ENCODE measurements at regions not wholly inside any gene's neighbourhood (a gene's known extent, or its start where the extent isn't known, plus 50 kb on each side); places are given as distances from the start of the nearest gene placed in this dataset.

DNA sequence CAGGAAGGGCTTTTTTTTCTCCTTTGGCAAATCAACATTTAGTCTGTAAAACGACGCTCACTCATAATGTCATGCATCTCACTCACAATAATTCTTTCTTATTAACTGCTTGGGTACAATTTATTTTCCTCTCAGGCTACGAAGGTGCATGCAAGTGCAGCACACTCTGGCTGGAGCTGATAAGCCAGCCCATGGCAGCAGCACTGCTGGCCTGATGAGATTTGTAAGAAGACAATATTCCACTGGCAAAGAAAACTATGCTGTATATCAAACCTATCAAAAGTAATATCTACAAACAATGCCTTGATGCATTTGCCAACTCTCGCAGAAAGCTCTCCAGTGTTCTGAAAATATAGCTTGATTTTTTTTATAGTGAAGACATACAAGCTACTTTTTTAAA, 170.0 kb upstream of the PHF14 start:
- no peak for DNase-seq (ENCODE audit: low read depth)
- in situ Hi-C loops (cut with HindIII; ENCODE audit: low pct_unique_long_range_greater_than_20kb, low sequenced_read_pairs) = no loop called here

DNA sequence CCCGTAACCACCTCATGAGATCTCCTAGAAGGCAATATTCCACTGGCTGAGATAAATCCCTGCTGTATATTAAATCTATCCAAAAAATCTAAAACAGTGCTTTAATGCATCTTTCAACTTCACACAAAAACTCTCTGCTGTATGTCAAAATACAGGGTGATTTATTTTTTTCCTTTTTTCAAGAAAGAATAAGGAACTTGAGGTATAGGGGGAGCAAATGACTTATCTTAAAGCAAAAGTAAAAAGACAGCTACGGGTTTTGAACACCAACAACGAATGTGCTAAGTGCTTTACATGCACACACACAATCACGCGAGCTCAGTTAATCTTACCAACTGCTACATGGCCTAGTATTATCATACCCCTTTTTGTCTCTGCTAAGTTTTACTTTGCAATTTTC, 168.9 kb upstream of the PHF14 start:
- DNase-seq (ENCODE audit: low read depth) = no peak
- in situ Hi-C loops (cut with HindIII; ENCODE audit: low pct_unique_long_range_greater_than_20kb, low sequenced_read_pairs) = no loop called here

DNA sequence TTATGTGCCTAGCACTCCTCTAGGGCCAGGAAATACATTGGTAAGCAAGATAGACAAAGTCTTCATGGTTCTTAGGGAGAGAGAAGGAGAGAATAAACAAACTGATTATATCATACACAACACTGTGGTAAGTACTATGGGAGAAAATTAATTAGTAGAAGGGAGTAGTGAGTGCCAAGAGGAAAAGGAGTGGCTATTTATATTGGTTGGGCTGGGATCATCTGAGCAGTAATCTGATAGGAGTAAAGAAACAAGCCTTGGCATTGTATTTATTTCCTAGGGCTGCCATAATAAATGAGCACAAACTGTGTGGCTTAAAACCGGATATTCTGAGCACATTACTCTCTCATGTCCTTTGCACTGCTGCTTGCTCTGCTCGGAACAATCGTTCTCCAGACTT, 158.1 kb upstream of the PHF14 start:
- DNase-seq (ENCODE audit: low read depth) = no peak
- in situ Hi-C loops (cut with HindIII; ENCODE audit: low pct_unique_long_range_greater_than_20kb, low sequenced_read_pairs) = no loop called here

DNA sequence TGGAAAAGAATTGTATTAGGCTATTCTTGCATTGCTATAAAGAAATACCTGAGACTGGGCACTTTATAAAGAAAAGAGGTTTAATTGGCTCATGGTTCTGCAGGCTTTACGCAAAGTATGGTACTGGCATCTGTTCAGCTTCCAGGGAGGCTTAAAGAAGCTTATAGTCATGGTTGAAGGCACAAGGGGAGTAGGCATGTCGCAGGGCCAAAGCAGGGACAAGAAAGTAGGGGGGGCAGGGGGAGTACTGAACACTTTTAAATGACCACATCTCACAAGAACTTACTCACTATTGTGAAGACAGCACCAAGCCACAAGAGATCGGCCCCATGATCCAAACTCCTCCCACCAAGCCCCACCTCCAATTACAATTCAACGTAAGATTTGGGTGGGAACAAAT, 152.5 kb upstream of the PHF14 start:
- no peak for DNase-seq (ENCODE audit: low read depth)
- in situ Hi-C loops (cut with HindIII; ENCODE audit: low pct_unique_long_range_greater_than_20kb, low sequenced_read_pairs) = no loop called here

DNA sequence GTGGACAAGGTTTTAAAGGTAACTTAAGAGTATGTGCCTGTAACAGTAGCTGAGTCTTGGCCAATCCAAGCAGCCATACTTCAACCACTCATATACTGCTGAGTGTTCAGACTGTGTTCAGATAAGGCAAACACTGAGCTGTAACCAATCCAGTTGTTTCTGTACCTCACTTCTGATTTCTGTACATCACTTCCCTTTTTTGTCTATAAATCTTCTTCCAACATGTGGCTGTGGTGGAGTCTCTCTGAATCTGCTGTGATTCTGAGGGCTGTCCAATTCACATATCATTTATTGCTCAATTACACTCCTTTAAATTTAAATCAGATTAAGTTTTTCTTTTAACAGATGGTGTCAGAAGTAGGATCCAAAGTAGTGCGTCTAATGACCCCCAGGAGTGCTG, 149.5 kb upstream of the PHF14 start:
- DNase-seq (ENCODE audit: low read depth) = no peak
- in situ Hi-C loops (cut with HindIII; ENCODE audit: low pct_unique_long_range_greater_than_20kb, low sequenced_read_pairs) = no loop called here

DNA sequence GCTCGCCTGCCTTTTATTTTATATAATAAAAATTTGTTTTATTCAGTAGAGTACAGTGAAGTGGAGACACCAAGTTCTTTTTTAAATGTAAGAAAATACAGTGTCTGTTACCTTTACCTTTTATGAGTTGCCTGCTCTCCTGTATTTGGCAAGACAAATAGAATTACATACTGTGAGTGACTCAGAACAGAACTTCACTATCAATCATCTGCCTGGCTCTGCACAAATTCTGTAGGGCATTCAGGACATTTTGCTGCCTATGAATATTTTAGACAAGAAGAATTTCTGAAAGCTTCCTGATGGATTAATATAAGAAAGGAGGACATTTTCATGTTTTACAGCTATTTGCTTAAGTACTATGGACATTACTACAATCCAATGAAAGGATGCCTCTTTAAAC, 135.4 kb upstream of the PHF14 start:
- in situ Hi-C loops (cut with HindIII; ENCODE audit: low pct_unique_long_range_greater_than_20kb, low sequenced_read_pairs) = no loop called here
- no peak for DNase-seq (ENCODE audit: low read depth)

DNA sequence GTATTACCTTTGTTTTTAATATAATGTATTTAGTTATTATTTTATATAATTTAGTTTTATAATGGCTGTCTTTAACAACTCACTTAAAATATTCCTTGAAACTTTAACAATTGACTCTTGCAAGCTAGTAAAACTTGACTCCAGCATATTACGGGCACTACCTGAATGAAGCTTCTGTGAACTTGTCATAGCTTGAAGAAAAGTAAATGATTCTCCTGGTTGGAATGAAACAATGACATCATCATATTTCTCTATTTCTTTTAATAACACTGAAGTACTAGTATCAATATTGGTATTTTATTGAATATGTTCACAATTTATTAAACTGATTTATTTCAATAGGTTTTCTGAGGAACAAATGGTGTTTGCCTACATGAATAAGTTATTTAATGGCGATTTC, 128.4 kb upstream of the PHF14 start:
- DNase-seq (ENCODE audit: low read depth) = no peak
- in situ Hi-C loops (cut with HindIII; ENCODE audit: low pct_unique_long_range_greater_than_20kb, low sequenced_read_pairs) = no loop called here

DNA sequence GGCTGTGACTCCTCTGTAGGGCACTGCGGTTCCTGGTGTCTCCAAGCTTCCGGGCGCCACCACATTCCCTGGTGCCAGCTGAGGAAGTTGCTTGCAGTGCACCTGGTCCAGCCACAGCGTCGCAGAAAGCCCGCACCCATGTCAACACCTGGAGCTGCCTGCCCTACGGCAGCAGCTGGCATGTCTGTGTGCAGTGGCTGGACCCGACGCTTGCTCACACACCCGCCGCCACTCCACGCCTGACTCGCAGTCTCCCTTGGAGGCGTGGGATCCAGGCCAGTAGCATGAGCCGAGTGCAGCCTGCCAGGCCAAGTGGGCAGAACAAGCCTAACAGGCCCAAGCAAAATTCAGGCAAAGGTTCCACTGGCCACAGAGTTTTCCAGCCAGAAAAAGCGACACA, 118.1 kb upstream of the PHF14 start:
- no peak for DNase-seq (ENCODE audit: low read depth)
- in situ Hi-C loops (cut with HindIII; ENCODE audit: low pct_unique_long_range_greater_than_20kb, low sequenced_read_pairs) = no loop called here

DNA sequence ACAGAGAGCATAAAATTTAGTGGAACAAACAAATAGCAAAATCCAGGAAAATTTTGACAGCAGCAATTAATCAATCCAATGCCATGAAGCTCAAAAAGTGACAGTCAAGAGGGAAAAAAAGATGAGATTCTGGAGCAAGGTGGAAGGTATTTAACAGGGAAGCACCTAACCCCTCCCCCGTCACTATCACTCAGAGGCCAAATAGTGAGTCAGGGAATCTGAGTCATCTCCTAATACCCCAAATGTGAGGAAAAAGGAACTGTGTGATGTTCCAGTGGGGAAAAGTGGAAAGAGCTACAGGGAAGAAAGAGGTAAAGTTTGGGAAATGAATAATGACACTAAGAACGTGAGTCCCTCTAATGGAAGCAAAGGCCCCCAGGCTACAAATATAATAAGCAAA, 113.2 kb upstream of the PHF14 start:
- no peak for DNase-seq (ENCODE audit: low read depth)
- in situ Hi-C loops (cut with HindIII; ENCODE audit: low pct_unique_long_range_greater_than_20kb, low sequenced_read_pairs) = no loop called here

DNA sequence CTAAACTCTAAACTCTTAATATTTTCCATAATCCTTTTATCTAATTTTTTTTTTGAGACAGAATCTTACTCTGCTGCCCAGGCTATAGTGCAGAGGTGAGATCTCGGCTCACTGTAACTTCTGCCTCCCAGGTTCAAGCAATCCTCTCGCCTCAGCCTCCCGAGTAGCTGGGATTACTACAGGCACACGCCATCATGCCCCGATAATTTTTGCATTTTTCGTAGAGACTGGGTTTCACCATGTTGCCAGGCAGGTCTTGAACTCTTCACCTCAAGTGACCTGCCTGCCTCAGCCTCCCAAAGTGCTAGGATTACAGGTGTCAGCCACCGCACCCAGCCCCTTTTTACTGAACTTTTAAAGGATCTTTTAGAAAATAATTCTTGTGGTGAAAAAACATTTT, 110.2 kb upstream of the PHF14 start:
- no peak for DNase-seq (ENCODE audit: low read depth)
- in situ Hi-C loops (cut with HindIII; ENCODE audit: low pct_unique_long_range_greater_than_20kb, low sequenced_read_pairs) = no loop called here

DNA sequence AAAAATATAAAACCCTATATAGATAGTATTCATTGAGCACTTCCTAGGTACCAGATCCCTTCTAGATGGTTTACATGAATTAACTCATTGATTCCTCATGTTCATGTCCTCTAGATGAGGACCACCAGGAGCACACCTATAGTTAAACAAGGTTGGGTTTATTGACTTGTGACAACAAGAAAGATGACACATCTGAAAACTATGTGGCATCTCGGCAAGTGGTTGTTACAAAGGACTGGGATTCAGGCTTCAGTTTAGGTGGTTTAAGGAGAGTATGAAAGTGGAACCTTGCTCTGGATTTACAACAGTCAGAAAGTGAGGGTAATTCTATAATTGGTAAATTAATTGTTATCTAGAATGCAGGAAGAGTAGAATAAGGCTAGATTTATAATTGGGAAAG, 99.0 kb upstream of the PHF14 start:
- DNase-seq (ENCODE audit: low read depth) = no peak

DNA sequence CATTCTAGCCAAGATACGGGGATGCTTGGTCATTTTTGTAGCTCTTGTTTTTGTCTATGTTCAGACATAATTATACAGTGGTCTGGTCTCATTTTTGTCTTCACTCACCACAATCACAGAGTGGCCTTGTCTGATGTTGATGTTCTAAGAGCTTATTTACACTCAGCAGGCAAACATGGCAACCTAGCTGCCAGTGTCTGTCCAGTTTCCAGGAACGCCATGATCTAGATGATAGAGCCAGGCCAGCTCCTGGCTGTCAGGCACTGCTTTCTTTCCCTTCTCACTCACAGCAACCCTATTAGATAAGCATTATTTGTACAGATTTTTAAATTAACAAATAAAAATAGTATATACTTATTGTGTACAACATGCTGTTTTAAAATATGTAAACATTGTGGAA, 98.6 kb upstream of the PHF14 start:
- in situ Hi-C loops (cut with HindIII; ENCODE audit: low pct_unique_long_range_greater_than_20kb, low sequenced_read_pairs) = no loop called here
- no peak for DNase-seq (ENCODE audit: low read depth)

More for the DNA sequence above, 99.0 kb upstream of the PHF14 start:
- in situ Hi-C loops (cut with HindIII; ENCODE audit: low pct_unique_long_range_greater_than_20kb, low sequenced_read_pairs) = no loop called here

DNA sequence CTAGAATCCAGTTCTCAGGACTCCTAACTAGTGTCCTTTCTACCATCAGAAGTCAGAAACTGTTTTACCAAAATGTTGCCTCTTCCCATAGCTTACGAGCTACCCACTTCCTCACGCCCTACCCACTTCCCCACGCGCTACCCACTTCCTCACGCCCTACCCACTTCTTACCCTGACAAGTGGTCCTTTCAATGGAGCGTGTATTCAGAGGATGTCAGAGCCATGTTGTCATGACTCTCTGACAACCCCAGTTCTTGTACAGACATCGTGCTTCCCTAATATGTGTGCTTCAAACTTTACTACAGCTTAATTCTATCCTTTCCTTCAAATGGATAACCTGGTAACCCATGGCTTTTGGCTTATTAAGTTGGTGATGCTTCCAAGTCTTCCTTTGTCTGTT, 84.8 kb upstream of the PHF14 start:
- DNase-seq (ENCODE audit: low read depth) = no peak
- in situ Hi-C loops (cut with HindIII; ENCODE audit: low pct_unique_long_range_greater_than_20kb, low sequenced_read_pairs) = no loop called here

DNA sequence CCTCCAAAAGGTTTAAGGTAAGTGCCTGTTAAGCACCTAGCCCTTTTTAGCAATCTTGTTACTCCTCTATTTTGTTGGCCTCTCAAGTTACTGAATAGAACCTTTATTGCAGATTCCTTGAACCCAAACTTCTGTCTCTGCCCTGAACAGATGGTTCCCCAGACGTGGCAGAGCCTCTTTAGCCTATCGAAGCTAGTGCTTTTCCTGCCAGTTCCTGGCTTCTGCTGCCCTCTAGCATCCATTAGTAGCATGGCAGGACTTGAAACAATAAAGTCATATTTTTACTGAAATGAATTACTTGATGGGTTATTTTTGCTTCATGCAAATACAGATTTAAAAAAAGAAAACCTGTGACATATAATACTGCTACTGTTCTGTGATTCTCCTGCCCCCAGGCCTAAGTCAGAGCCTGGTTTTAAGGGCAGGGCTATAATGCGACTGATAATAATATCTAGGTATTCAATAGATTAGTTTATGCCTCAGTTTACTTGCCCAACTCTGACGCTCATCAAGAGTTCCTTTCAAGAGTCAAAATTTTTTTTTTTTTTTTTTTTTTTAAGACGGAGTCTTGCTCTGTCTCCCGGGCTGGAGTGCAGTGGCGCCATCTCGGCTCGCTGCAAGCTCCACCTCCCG, 84.3 kb upstream of the PHF14 start:
- in situ Hi-C loops (cut with HindIII; ENCODE audit: low pct_unique_long_range_greater_than_20kb, low sequenced_read_pairs) = no loop called here
- peak; percentile 21 for DNase-seq (ENCODE audit: low read depth)

DNA sequence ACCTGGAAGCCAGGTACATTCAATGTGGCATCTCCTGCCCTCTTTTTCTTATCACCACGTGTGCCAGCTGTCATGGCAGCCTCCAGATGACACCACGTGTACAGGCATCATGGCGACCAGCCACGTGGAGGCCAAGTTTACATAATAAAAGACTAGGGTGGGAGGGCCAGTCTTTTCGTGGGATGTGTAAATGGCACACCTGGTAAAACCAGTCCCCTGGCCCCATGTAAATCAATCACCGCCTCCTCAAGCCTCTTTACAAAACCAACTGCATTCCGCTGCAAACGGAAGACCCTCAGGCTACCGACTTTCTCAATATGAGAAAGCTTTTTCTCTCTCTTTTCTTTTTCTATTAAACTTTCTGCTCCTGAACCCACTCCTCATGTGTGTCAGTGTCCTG, 65.1 kb upstream of the PHF14 start:
- in situ Hi-C loops (cut with HindIII; ENCODE audit: low pct_unique_long_range_greater_than_20kb, low sequenced_read_pairs) = no loop called here
- no peak for DNase-seq (ENCODE audit: low read depth)

DNA sequence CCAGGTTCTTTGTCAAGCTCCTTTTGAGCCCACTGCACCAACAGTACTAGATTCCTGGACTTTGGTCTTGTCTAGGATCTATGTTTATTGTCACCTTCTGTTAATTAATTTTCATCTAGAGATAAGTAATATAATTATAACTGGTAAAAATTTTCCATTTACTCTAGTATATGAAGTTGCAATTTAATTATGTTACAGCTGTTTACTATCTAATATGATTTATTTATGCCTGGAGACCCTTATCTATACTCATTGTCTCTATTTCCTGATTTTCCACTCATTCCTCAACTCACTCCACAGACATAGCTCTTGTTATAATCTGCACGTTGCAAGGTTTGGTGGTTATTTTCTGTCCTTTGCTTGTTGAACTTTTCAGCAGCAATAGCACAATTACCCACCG, 63.2 kb upstream of the PHF14 start:
- in situ Hi-C loops (cut with HindIII; ENCODE audit: low pct_unique_long_range_greater_than_20kb, low sequenced_read_pairs) = no loop called here

DNA sequence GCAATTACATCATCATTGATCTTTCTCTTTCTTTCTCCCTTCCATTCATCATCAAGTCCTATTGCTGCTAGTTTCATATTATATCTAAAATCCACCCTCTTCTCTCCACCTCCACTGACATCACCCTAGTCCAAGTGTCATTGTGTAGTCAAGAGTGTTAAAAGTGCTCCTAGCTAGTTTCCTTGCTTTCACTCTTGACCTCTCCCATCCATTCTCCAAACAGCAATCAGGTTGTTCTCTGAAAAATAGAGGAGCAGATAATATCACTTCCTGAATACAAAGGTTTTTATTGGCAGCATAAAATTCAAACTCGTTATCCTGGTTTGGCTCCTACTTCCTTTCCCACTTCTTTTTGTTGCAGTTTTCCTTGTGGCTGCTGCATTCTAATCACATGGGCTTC, 61.6 kb upstream of the PHF14 start:
- DNase-seq (ENCODE audit: low read depth) = no peak
- in situ Hi-C loops (cut with HindIII; ENCODE audit: low pct_unique_long_range_greater_than_20kb, low sequenced_read_pairs) = no loop called here

More for the DNA sequence above, 63.2 kb upstream of the PHF14 start:
- DNase-seq (ENCODE audit: low read depth) = no peak

DNA sequence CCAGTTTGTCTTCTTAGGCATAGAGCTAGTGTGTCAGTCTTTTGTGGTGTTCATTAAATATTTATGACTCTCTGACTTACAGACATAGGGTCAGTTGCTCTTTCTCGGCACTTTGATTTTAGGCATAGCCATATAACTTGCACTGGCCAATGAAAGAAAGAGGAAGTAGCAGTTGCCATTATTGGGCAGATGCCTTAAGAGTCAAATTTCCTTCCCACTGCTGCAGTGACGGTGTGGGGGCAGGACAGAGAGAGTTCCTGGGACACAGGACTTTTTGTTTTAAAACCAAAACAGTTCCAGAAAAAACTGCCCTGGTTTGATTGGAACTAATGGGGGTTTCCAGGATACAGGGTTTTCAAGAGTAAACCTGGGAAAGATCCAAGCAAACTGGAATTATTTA, 60.2 kb upstream of the PHF14 start:
- in situ Hi-C loops (cut with HindIII; ENCODE audit: low pct_unique_long_range_greater_than_20kb, low sequenced_read_pairs) = no loop called here
- DNase-seq (ENCODE audit: low read depth) = no peak

DNA sequence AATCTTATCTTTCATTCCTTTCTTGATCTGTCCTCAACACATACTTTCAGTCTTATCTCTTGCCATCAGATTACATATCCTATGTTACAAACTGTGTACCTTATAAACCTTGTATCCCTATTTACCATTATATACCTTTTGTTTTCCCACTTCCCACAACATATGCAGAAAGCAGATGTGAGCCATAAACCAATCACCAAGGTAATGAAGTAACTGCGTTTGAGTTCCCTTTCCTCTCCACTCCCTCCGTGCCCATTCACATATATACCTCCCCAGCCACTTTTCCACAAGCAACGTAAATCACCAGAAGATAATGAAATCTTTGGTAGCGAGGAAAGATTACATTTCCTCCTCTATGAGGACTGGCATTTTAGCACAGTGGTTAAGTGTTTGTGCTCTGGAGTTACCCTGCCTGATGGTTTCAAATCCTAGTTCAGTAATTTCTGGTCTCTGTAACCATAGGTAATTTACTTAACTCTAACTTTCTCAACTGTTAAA, 55.5 kb upstream of the PHF14 start:
- DNase-seq (ENCODE audit: low read depth) = no peak
- in situ Hi-C loops (cut with HindIII; ENCODE audit: low pct_unique_long_range_greater_than_20kb, low sequenced_read_pairs) = no loop called here

DNA sequence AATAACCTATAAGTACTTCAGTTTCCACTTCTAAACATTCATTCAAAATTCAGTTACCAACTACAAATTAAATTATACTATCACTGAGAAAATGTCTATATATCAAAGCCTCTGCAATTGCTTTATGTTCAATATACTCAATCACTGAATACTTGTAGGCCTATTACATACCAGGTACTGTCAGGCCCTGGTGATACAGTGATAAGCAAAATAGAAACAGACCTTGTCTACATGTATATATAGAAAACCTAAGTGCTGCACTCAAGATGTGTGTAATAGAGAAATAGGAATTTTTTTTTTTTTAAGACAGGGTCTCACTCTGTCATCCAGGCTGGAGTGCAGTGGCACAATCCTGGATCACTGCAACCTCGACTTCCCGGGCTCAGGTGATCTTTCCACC, 53.7 kb upstream of the PHF14 start:
- in situ Hi-C loops (cut with HindIII; ENCODE audit: low pct_unique_long_range_greater_than_20kb, low sequenced_read_pairs) = no loop called here
- no peak for DNase-seq (ENCODE audit: low read depth)

Measured in Caki2 (cell line).